HG03097 (cell line): ENCODE measurements at regions not wholly inside any gene's neighbourhood (a gene's known extent, or its start where the extent isn't known, plus 50 kb on each side); places are given as distances from the start of the nearest gene placed in this dataset.

ENCODE experiments used
- ATAC-seq: cut with Tn5 transposase; IDR thresholded peaks from one replicate; pipeline ENCODE4 v1.9.1; 2021; ENCODE audit not compliant: unreplicated experiment, low FRiP score

DNA sequence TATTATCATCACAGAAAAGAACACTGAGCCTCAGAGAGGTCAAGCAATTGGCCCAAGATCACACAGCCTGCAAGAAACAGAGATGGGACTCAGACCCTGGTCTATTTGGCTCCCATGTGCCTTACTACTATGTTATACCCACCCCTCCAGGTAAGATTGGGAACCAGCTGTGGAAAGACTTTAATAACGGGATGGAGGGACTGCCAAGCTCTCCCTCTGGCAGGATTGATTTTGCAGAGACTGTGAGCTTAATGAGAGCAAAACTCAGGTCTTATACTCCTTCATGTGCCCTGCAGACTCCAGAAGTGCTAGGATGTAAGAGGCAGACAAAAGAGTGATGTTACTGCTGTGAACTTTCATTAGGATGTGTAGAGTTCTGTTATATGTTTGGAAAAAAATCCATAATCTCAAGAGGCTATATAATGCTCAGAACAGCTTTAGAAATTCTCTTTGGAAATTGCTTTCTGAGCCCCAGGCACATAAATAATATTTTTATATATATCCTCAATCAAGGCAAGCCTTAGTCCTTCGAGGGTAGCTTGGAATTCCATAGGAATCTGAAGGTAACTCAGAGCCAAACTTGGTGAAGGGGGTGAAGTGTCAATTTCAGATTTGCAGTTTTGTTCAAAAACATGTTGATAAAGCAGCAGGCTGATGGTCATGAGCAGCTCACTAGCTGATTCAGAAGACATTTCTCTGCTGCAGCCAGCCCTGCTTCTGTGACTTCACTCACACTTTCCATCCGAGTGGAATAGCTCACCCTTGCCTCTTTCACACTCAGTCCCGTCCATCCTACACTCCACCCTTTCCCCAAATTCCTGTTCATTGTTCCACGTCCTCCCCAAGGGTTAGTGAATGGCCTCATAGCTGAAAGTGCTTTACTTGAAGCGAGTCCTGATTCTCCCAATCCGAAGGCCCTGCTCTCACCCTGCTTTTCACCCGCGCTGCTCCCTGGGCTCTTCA lies 188.8 kb downstream of the SNX19 start:
- ATAC-seq: no peak

DNA sequence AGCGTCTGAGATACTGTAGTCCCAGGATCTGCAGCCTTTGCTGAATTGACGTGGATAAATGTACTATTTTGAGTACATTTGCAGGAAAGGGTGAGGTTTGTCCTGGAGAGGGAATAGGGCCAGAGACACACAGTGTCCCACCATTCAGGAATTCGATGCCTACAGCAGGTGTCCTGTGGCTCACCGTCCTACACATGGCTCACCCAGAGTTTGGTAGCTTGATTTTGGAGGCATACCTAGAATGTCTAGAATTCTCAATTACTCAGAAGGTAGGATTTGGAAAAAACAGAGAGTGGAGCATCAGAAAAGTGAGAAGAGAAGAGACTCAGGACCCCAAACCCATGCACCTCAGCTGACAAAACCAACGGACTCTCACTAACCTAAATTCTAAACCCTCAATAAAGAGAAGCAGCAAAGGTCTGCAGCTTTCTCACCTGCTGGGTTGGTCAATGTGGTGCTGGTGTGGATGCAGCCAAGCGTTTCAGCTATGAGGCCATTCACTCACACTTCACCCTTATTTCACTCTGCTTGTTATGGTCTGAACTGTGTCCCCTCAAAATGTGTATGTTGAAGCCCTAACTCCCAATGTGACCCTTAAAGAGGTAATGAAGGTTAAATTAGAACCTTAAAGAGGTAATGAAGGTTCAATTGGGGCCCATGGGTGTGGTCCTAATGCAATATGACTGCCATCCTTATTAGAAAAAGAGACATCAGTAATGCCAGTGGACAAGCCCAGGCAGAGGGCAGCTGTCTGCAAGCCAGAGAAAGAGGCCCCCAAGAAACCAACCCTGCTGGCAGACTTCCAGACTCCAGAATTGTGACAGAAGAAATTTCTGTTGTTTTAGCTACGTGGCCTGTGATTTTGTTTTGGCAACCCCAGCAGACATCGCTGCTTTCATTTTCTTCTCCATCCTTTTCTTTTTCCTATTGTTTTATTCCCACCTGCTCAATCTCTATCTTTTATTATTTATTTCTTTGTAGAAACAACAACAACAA lies 187.8 kb downstream of the SNX19 start:
- no peak for ATAC-seq

DNA sequence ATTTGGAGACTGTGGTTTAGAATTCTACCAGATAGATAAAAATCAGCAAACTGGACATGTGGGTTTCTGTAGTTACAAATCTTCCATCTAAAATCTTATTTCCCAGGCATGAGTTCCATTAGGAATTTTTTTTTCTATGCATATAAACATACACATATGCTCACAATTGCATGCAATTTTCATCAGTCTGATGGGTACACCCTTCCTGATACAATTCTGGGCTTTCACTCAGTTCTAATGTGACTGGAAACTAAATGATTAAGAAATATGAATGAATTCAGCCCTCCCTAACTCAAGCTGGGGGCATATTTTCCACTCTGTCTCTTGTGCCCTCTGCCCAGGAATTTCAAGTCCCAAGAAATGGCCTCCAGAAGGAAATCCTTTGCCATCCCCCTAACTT lies 187.1 kb downstream of the SNX19 start:
- ATAC-seq: no peak

DNA sequence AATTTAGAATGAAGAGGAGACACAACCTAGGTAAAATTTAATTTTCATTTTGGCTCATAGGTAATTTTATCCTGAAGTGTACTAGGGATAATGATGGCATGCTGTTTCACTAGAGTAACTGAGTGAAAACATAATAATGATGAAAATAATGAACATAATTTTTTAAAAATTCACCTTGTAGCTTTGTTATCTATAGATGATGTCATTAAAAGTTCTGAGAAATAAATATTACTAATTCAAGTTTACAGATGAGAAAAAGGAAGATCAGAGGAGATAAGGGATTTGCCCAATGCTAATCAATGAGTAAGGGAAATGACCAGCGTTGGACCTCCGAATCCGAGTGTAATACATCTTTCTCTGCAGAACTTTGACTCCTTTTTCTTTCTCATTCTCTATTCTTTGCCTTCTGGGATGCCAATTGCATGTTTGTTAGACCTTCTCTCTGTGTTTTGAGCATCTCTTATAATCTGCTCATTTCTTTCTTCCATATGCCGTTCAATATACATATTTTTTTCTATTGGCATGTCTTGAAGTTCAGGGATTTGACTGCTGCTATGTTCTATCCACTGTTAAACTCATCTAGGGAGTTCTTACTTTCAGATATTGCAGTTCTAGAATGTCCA lies 186.5 kb downstream of the SNX19 start:
- no peak for ATAC-seq

DNA sequence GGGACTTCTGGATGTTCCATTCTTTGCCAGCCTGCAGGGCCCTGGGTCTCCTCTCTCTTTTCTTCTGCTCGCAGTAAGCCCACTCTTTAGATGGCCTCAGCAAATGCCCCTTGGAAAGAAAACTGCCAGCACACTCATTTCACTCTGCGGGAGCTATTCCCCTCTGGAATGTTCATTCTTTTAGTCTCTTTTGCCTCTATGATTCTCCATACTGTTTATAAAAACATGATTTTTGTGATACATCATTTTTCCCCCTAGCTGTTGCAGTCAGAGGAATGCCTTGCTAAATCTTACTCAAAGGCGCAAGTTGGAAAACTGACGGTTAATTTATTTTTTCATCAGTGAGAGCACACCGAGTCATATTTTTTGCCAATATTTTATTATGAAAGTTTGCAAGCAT lies 184.9 kb downstream of the SNX19 start:
- ATAC-seq: no peak

DNA sequence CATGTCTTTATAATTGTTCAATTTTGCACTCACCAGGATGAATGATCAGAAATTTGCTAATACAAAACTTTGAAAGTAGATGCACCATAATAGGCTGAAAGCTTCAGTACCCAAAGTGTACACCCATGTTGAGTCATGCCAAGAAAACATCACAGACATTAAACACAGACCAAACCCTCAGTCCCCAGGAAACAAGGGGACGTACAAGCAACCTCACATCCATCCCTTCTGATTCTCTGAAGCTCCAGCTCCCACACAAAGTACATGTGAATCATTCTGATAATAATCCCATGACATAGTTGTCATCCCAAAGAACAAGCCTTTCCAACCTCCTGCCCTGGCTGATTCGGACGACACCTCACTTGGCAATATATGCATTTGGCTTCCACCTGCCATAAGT lies 183.8 kb downstream of the SNX19 start:
- ATAC-seq: no peak

DNA sequence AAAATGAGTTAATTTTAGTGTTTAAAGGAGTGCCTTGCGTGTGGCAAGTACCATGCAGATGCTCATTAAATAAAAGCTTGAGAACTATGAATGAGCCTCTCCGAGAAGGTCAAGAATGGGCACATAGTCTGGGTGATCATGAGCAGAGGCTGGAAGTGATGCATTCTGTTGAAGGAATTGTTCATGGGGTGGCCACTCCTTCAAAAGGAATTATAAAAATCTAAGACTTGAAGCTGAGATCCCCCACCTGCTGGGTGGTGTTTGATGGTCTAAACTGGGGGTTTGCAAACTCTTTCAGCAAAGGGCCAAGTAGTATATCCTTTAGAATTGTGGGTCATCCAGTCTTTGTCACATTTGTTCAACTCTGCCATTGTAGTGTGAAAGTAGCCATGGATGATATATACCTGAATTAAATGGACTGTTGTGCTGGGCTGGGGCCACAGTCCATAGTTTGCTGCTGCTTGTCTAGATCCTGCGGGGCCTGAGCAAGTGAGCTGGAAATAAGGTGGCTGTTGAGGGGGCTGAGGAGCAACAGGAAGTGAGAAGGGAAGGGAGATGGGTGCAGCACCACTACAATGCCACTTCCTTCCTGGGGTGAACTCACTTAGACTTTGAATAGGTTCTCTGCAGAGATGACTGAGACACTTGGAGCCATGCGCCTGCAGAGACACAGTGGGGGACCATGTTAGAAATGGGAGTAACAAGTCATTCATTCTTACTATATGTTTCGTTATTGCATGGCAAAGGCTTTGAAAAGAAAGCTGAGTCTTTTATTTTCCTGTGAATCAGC lies 179.0 kb downstream of the SNX19 start:
- ATAC-seq: no peak

DNA sequence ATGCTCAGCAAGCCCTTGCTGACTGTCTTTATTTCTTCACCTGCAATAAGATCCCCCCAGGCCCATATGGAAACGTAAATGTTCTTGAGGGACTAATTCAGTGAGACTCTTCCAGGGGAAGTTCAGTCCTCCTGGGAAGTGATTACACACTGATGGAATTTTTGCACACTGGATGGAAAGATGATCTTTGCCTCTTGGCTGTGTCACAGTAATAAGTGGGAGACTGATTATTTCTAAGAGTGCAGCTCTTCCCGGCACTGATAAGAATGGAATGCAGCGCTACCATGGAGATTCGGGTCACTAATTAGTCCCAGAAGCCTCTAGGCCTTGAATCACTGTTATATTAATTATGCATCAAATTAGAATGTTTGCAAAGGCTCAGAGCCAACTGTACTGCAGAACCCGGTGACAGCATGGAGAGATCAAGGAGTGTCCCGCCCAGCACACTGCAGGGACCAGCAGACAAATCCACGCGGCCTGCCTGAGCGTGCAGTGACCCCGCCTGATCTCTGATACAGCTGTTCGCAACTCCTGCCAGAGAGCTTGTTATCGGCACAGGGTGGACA lies 178.3 kb downstream of the SNX19 start:
- no peak for ATAC-seq

DNA sequence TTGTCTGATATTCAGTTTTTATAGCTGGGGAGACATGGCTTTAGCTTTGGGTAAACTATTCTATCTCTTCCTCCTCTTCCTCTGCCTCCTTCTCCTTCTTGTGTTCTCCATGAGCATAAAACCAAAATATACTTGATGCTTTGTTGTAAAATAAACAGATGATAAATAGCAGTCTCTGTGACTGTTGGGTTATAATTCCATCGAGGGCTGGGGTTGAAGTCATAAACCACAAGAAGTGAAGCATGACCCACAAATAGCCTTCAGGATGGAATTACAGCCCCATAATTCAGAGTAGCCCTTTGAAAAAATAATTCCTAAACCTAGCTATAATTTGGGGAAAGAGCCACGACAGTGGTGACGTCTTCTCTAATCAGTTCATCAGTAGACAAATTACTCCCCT lies 177.7 kb downstream of the SNX19 start:
- no peak for ATAC-seq

DNA sequence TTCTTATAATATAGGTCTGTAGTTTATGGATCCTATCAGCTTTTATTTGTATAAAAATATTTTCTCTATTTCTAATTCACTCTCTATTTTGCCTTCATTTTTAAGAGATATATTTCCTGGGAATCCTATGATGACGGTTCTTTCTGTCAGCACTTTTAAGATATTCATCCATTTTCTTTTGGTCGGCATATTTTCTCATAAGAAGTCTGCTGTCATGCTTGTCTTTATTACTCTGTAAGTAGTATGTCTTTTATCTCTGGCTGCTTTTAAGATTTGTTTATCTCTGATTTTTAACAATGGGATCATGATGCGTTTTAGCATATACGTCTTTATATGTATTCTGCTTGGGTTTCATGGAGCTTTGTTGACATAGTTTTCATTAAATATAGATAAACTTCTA lies 175.5 kb downstream of the SNX19 start:
- no peak for ATAC-seq

DNA sequence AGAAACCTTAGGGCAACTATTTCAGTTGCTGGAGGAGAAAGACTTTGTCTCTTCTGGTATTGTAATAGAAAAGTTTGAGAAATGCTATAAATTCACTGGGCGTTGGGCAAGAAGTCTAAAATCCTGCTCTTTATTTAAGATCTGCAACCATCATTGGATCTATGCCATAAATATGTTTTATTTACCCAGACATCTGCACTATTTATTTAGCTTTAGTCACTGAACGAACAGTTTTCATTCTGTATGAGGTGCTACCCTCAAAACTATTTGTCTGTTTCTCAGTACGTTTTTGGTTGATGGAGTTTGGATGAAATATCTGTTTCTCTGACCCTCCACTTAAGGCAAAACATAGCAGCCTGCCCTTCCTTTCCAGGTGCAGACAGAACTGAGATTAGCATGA lies 171.5 kb downstream of the SNX19 start:
- ATAC-seq: no peak

DNA sequence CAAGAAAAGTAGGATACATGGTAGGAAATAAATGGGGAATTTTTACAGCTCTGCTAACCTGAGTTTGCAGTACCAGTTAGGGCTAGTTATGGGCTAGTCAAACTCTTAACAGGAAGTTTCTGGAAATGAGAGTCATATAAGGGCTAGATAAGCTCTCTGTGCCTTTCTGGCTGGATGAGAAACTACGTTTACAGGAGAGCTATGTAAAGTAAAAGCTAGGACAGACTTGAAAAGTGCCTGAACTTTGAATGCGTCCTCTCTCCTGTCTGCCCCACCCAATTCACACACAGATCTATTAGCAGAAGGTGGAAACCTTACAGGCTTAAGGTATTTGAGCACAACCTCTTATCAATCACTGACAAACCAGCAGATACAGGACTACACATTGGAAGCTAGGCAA lies 167.1 kb downstream of the SNX19 start:
- no peak for ATAC-seq

DNA sequence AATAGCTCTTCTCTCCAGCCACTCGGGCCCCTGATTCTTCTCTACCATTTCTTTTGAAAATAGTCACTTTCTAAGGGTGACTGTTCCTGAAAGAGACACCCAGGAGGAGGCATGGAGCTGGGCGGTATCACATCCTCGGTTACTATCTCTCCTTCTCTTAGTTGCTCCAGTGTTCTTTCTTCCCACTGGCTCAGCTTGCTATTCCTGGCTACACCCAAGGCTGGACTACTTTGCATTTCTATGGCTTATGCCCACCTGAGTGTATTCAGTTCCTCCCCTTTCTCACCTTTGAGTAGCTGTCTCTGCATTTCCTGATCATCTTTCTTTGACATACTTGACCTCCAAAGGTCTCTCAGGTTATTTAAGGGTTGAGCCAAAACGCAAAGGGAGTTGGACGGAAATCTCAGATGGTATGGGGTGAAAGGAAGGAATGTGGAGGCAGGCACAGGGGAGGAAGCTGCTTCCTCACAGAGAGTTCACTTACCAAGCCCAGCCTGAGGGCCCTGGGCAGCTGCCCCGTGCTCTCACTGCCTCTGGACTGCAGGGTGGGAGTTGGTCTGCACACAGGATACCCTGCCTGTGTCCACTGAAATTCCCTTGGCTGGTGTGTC lies 155.7 kb downstream of the SNX19 start:
- no peak for ATAC-seq

DNA sequence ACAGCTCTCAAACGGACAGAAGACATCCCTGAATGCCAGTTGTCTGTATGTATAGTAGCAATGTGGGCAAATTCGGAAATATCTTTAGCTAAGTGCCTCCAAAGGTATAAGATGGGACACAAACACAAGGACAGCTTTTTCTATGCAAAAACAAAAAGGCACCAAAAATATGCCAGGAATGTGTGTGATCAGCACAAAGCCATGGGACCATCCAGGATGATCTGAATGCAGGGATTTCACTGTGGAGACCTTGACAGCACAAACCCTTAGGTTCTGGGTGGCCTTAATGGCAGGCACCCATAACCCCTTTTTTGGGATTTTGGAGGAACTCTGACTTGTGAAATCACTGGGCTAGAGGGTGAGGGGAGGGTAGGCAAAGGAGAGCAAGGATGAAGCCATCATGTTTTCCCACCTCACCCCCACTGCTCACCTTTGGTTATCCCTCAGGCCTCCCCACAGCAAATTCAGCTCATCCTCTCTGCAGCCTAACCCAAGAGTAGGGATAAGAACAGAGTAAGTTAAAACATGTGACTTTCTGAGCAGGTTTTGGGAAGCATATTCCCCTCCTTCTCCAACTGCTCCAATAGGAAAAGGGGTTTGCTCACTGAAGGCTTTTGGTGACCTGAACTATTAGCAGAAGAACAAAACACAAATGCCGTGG lies 154.6 kb downstream of the SNX19 start:
- ATAC-seq: no peak

DNA sequence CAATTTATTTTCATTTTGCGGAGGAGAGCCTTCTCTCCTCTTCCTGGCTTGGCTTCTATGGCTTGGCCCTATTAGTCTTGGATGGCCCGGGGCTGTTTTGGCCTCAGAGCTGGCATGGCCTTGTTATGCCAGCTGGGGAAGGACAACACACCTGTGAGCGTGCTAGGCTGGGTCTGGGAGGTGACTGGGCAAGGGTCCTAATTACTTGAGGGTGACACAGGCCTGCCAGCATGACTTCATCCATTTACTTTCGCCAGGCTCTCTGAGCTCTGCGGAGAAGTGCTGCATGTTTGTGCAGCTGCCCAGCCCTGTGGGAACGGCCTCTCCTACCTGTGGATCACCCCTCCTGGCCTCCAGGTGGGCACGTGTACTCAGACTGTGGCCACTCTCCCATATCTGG lies 153.6 kb downstream of the SNX19 start:
- no peak for ATAC-seq

DNA sequence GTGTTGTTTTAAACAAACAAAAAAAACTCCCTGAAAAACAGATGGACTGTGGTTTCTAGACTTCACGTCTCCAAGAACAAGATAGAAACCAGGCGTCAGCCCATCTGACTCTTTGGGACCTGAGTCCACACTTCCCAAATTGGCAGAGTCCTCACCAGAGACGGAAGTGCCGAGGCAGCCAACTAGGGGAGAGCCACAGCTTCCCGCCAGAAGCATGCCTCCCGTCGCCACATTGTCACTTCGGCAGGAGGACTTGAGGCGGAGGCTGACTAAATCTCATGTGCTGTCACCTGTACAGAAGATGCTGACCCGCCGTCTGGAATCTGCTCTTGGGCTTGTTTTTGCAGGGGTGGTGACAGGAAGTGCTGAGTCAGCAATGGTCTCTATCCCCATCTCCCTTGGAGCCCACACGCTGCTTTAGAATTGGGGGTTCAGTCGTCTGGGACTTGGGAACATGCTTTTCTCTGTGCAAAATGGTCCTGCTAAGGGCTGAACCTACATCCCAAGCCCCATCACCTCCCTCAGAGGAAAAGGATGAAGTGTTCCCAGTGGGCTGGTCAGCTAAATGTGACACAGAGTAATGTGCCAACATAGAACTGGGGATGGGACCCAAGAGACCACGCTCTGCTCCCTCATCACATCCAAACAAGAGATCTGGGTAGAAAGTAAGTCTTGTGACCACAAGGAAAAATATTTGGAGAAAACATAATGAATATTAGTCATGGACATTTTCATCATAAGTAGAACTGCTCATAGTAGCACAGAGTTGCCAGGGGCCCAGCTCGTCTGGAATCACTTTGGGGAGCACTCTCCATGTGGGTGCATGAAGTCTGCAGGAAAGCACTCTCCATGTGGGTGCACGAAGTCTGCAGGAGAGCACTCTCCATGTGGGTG lies 152.9 kb downstream of the SNX19 start:
- no peak for ATAC-seq

DNA sequence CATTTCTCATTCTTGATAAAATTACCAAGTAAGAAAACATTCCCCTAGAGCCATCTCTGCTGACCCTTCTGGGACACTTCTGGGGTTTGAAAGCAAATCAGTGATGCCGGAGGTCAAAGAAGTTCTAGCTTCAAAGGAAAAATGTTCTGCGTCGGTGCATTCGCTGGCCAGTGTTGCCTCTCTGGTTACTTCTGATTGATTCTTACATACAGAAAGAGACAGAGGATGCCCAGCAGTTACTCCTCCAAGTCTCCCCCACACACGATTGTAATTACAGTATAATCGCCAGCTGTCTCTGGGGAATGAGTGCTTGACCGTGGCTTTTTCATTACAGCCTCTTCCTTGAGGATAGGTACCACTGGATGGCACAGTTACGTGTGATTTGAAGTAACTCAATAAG lies 150.9 kb downstream of the SNX19 start:
- no peak for ATAC-seq
